NOMO-1 (cell line): ENCODE measurements at regions not wholly inside any gene's neighbourhood (a gene's known extent, or its start where the extent isn't known, plus 50 kb on each side); places are given as distances from the start of the nearest gene placed in this dataset.
"Not testable (repeated sequence)": the region's sequence is repeated elsewhere in the genome, so short reads cannot be mapped to it uniquely, and the experiment has no call there.

Source experiments
- DNase-seq, 2 experiments: peaks; one replicate each; lab custom pipeline; 2025; ENCODE audit not compliant: unreplicated experiment in 2 of 2; lab: John Stamatoyannopoulos, UW

GRCh38 chr6:85135376-85136094 is 314.3 kb upstream of the NT5E start:
- no peak for DNase-seq

- no peak for DNase-seq
These were observed 315.7 kb upstream of the NT5E start for GRCh38 chr6:85134172-85134571.

GRCh38 chr6:85132091-85132490 is 317.8 kb upstream of the NT5E start:
- no peak for DNase-seq

DNA sequence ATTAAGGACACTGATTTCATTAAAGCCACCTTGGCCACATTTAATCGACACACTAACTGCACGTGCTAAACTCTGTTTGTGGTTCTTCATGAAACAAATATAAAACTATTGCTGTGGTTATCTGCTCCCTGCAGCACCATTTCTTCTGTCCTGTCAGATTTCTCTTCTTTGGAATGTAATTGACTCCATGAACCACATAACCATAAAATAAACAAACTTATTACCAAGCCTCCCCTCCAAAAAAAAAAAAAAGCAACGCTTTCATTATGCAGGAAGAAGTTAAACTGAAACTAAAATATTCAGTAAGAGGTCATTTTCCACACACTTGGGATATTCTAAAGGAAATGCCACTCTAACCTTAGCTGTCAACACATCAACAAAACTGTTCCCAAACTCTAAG is 319.1 kb upstream of the NT5E start:
- no peak for DNase-seq

- no peak for DNase-seq
These were observed 320.0 kb upstream of the NT5E start for GRCh38 chr6:85129881-85130280.

DNA sequence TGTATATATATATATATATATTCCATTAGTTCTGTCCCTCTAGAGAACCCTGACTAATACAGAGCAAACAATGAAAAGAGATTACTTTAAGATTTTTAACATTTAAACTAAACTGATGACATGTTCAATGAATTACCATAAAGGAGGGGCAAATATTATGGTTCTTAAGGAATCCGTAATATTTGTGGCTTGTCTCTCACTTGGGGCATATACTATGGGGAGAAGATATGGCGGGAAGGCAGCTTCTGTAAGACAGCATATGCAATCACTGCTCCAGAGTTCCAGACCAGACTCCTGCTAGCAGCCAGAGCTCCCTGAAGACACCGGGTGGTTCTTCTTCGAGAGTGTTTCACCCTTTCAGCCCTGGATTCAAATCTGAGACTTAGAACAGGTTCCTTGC is 321.1 kb upstream of the NT5E start:
- no peak for DNase-seq

- not testable (repeated sequence) for DNase-seq
These were observed 321.6 kb upstream of the NT5E start for GRCh38 chr6:85128256-85128655.

- no peak for DNase-seq
These were observed 322.1 kb upstream of the NT5E start for GRCh38 chr6:85127696-85128243.

DNA sequence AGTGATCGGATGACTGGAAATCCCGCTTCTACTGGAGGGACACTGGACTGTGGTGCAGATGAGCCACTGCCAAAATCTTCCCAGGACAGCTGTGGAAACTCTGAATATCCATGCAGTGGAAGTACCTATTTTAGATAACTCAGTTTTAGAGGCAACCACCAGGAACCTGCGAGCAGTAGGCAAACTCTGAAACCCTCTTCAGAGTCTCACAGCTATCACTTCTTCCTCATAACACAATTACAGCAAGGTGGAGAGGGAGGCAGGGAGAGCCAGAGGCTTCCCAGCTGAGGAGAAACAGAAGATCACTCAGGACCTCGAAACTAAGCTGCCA is 322.8 kb upstream of the NT5E start:
- DNase-seq, result no peak

- DNase-seq, result peak in 1 of 2 experiments; percentile 2
These were observed 323.3 kb upstream of the NT5E start for GRCh38 chr6:85126485-85127167.

DNA sequence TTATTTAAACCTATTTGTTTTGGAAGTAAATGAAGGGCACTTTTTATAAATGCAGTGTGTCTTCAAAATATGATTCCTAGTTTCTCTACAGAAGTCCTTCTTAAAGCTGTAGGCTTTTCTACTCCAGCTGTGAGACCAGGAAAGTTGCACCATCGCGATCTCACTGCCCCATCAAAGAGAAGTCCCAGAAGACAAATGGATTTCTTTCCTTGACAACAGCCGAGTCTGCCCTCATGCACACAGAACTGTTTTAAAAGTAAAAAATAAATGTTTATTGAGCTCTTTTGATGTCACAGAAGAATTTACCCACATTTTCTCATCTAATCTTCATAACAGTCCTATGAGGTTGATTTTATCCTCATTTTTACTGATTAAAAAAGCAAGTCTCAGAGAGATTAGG is 324.4 kb upstream of the NT5E start:
- no peak for DNase-seq

GRCh38 chr6:85124472-85125354 is 325.2 kb upstream of the NT5E start:
- DNase-seq, result no peak

- DNase-seq, result no peak
These were observed 328.7 kb upstream of the NT5E start for GRCh38 chr6:85121158-85121557.

DNA sequence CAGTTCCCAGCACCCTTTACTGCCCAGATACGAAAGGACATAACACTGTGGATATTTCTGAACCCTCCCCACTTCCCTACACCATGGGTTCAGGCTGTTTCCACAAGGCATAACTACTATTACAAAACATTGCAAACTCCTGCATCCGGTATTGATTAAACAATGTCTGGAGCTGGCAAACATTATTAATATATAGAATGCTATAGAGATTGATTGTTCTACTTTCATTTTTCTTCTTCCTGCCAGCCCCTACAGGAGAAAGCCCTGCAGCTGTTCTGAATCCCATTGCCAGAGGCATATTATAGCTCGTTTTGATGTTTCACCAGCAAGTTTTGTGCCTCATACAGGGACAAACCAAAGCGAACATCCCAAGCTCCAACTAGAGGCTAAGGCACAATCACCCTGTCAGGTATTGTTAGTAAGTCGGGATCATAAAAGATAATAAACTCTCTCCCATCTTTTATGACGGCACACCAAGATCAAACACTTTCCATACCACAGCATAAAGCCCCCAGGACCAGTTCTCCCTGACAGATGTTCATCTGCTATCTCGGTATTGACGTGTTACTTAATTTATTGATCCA is 331.1 kb upstream of the NT5E start:
- no peak for DNase-seq

DNA sequence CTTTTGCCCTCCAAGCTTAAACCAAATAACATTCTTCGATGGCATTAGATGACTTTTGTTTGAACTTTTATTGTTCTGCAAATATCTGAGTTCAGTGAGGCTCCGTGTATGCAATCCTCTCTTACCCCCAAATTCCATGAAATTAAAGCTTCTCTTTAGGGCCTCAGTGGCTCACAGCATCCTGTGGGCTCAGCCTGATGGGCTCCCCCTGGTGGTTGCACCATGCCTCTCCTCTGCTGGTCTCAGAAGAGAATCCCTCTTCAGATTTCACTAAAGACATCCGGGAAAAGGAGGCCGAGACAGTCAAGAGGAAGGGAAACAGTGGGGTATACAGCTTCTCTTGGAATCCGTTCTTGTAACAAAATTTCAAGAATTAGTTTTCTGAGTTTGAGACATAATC is 331.6 kb upstream of the NT5E start:
- DNase-seq, result no peak

DNA sequence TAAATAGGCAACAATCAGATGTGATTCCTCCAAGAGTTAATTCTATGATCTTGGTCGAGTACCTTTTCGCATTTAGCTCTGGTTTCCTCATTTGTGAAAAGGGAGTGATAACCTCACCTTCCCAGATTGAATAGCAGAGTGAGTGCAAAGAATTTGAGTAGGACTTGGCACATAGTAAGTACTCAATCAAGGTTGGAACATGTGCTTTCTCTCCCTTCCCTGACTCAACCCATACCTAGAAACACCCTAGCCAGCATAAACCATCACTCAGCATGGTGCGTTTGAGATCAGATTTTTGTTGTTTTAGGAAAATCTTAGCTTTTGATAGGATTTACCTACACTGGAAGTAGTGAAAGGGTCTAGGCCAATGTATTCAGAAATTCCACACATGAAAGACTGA is 333.4 kb upstream of the NT5E start:
- DNase-seq, result no peak

DNA sequence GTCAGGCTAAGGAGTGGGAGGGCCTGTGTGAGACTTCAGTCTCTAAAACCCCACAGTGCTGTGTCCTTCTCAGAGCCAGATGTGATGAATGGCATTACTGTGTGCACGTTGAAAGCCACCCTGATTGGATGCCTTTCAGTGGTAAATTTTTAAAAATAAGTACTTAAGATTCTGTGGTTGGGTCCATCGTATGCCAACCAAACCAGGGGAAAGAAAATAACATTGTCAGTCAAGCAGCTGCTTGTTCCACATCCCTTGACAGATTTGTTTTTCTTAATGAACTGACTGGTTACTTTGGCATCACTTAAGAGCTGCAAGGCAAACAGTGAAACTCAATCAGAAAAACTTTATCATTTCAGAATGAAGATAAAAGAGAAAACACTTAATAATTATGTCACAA is 334.0 kb upstream of the NT5E start:
- DNase-seq, result no peak

GRCh38 chr6:85115376-85115775 is 334.5 kb upstream of the NT5E start:
- DNase-seq, result no peak

DNA sequence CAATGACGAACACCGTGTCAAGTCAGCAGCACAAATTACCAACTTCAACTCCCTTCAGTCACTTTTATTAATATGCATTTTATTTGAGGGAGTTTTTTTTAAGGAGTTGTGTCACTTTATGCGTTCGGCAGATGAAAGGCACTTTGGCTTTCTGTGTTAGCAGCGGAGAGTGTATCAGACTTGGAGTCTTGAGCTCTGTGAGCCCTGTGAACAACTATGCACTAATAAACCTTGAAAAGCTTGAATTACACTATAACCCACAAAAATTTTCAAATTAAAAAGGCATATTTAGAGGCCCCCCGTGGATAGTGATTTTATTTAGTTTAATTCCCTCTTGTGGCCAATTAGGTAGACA is 335.3 kb upstream of the NT5E start:
- no peak for DNase-seq

GRCh38 chr6:85113934-85114580 is 335.8 kb upstream of the NT5E start:
- DNase-seq, result no peak

GRCh38 chr6:85112540-85112939 is 337.3 kb upstream of the NT5E start:
- no peak for DNase-seq
